ENCODE measurements at regions not wholly inside any gene's neighbourhood (a gene's known extent, or its start where the extent isn't known, plus 50 kb on each side); places are given as distances from the start of the nearest gene placed in this dataset.

- Histone ChIP-seq H3K27ac (no peak overlapping the region), H3K27me3 (no peaks in the 10 kb centered on the region), H3K4me1 (no peaks in the 10 kb centered on the region), H3K4me3 (no peak overlapping the region), H3K9me3 (no peaks in the 10 kb centered on the region), H3K36me3 (no peaks in the 10 kb centered on the region)
- TF ChIP-seq POLR2A (IDR thresholded peaks at IDR 0.05): no peak
- intact Hi-C loops (cut with DNase I): no loop called here
- DNase-seq: no peak
- no peak for ATAC-seq
- WGBS, 4 donors: 95 to 100% (median 100%) methylated on average over 1 of the region's 1 CpG
These were observed 210.8 kb upstream of the CTNNB1 start for GRCh38 chr3:40988468-40988867.

- Histone ChIP-seq H3K4me1 (no peaks in the 10 kb centered on the region), H3K27me3 (no peaks in the 10 kb centered on the region), H3K27ac (no peak overlapping the region), H3K4me3 (no peak overlapping the region), H3K36me3 (no peaks in the 10 kb centered on the region), H3K9me3 (no peaks in the 10 kb centered on the region)
- whole genome bisulfite sequencing, 4 donors: 67 to 75% (median 74%) methylated on average over 6 of the region's 6 CpGs
- TF ChIP-seq CTCF (IDR thresholded peaks at IDR 0.05) (no peak), POLR2A (IDR thresholded peaks at IDR 0.05) (no peak)
- DNase-seq (no peak), ATAC-seq (no peak)
- intact Hi-C loops (cut with DNase I): no loop called here
These were observed 209.9 kb upstream of the CTNNB1 start for GRCh38 chr3:40989141-40990061.

GRCh38 chr3:40990062-40990456 is 209.2 kb upstream of the CTNNB1 start:
- Histone ChIP-seq H3K4me1 (no peaks in the 10 kb centered on the region), H3K9me3 (no peaks in the 10 kb centered on the region), H3K36me3 (no peaks in the 10 kb centered on the region), H3K27ac (no peak overlapping the region), H3K4me3 (no peak overlapping the region), H3K27me3 (no peaks in the 10 kb centered on the region)
- WGBS, 4 donors: 95 to 100% (median 98%) methylated on average over 1 of the region's 1 CpG
- ATAC-seq (no peak), DNase-seq (no peak)
- TF ChIP-seq CTCF (IDR thresholded peaks at IDR 0.05): no peak
- no peak for TF ChIP-seq POLR2A (IDR thresholded peaks at IDR 0.05)
- intact Hi-C loops (cut with DNase I): no loop called here

GRCh38 chr3:40992023-40992422 is 207.3 kb upstream of the CTNNB1 start:
- TF ChIP-seq CTCF (IDR thresholded peaks at IDR 0.05) (no peak), POLR2A (IDR thresholded peaks at IDR 0.05) (no peak)
- H3K36me3 ChIP-seq: no peaks in the 10 kb centered on the region
- DNase-seq (no peak), ATAC-seq (no peak)
- H3K27me3 ChIP-seq: no peaks in the 10 kb centered on the region
- H3K27ac ChIP-seq: no peak overlapping the region
- no peaks in the 10 kb centered on the region for H3K9me3 ChIP-seq
- H3K4me1 ChIP-seq: peaks cover 0 to 13% (median 7%) of the 10 kb centered on the region in 12 donors
- intact Hi-C loops (cut with DNase I): no loop called here
- no peak overlapping the region for H3K4me3 ChIP-seq

All from heart left ventricle (tissue), 16 donors.